Thymus (tissue), 11 donors: ENCODE measurements at regions not wholly inside any gene's neighbourhood (a gene's known extent, or its start where the extent isn't known, plus 50 kb on each side); places are given as distances from the start of the nearest gene placed in this dataset.
"Not testable (repeated sequence)": the region's sequence is repeated elsewhere in the genome, so short reads cannot be mapped to it uniquely, and the experiment has no call there.

ENCODE experiments used
- DNase-seq, 9 donors: peaks; one replicate each; pipeline ENCODE4 v3.0.0-alpha.2; 2013; ENCODE audit warnings: low spot score in 9 of 9, low read depth in 6 of 9, missing footprints in 1 of 9
- H3K27ac ChIP-seq, 2 donors: one replicate each; pipeline ENCODE4 v1.5.1; 2013; ENCODE audit warnings: control low read depth in 1 of 2, low read depth in 1 of 2, low read length in 1 of 2, mild to moderate bottlenecking in 1 of 2, moderate library complexity in 1 of 2
- H3K27me3 ChIP-seq, 2 donors: one replicate each; pipeline ENCODE4 v1.5.1; 2013; ENCODE audit warnings: low read length in 1 of 2; ENCODE audit not compliant: control insufficient read depth in 2 of 2, insufficient read depth in 1 of 2
- H3K36me3 ChIP-seq, 2 donors: one replicate each; pipeline ENCODE4 v1.5.1; 2013; ENCODE audit warnings: low read length in 1 of 2, mild to moderate bottlenecking in 1 of 2, moderate library complexity in 1 of 2; ENCODE audit not compliant: control insufficient read depth in 2 of 2, insufficient read depth in 2 of 2
- H3K4me1 ChIP-seq, 2 donors: one replicate each; pipeline ENCODE4 v1.5.1; 2013; ENCODE audit warnings: low read length in 2 of 2; ENCODE audit not compliant: control insufficient read depth in 2 of 2, insufficient read depth in 2 of 2
- H3K4me3 ChIP-seq, 2 donors: one replicate each; pipeline ENCODE4 v1.5.1; 2013; ENCODE audit warnings: low read length in 2 of 2, control low read depth in 1 of 2, mild to moderate bottlenecking in 1 of 2
- H3K9me3 ChIP-seq, 2 donors: one replicate each; pipeline ENCODE4 v1.5.1; 2013; ENCODE audit warnings: low read length in 1 of 2, mild to moderate bottlenecking in 1 of 2; ENCODE audit not compliant: control insufficient read depth in 2 of 2, insufficient read depth in 1 of 2
- WGBS: extraction: QIAGEN DNeasy Blood & Tissue Kit; methylation state at CpG from one replicate; pipeline ENCODE4 v1.1.7; 2013; 5-methylcytosine and 5-hydroxymethylcytosine counted together
- donor health status: healthy.

DNA sequence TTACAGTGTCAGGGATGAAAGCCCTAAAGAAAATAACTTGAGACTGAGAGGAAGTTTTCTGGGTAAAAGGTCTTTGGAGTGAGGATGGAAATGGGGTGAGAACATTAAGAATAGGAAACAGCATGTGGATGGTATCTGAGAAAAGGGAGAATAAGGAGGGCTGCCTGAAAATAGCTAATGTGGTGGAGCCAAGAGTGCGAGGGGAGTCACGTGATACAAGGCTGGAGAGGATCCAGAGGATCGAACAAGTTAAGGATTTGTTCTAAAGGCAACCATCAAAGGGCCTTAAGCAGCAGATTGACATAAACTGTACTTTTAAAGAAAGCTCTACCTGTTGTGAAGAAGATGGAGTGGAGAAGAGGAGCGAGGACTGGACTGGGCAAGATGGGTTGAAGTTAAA, 347.4 kb upstream of the AGA start:
- Histone ChIP-seq H3K4me3 (no peak overlapping the region), H3K27ac (no peak overlapping the region), H3K36me3 (no peaks in the 10 kb centered on the region), H3K4me1 (no peaks in the 10 kb centered on the region), H3K27me3 (no peaks in the 10 kb centered on the region), H3K9me3 (no peaks in the 10 kb centered on the region)
- DNase-seq, result no peak
- WGBS, result 92% methylated on average over 4 of the region's 4 CpGs

DNA sequence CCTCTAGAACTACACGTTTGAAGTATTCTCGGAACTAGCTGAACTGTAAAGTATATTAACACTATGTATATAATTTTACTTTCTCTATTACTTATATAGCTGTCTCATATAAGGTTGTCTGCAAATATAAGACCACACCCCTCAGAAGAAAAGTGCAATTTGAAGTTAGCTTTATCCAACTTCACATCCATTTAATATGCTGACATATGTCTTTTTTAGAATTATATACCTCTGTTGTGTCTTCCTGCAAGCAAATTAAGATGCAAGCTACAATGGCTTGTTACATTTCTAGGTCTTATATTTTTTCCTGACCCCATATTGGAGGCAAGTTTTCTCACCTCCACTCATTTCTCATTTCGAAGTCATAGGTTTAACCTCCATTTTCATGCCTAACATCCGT, 349.0 kb upstream of the AGA start:
- H3K27me3 ChIP-seq, result no peaks in the 10 kb centered on the region
- no peak overlapping the region for H3K4me3 ChIP-seq
- WGBS, result 90% methylated on average over 4 of the region's 4 CpGs
- no peaks in the 10 kb centered on the region for H3K4me1 ChIP-seq
- DNase-seq, result no peak
- H3K9me3 ChIP-seq, result no peaks in the 10 kb centered on the region
- no peaks in the 10 kb centered on the region for H3K36me3 ChIP-seq
- no peak overlapping the region for H3K27ac ChIP-seq

DNA sequence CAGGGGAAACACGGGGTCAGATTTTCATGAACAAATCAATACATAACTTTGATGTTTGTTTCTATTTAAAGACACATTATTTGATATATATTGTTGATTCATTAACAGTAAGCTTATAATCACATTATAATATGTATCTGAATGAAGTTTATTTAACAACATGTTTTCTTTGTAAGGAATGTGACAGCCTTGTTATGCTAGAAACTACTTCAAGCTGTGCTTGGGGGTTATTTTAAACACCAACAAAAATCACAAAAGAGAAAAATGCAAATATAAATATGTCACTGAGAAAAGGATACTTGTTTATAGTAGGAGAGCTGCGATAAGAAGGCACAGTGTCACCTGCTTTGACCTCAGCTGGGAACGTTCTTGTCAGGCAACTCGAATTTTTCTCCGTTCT, 354.6 kb upstream of the AGA start:
- DNase-seq, result no peak
- Histone ChIP-seq H3K4me3 (no peak overlapping the region), H3K9me3 (no peaks in the 10 kb centered on the region), H3K27ac (no peak overlapping the region), H3K4me1 (no peaks in the 10 kb centered on the region), H3K27me3 (no peaks in the 10 kb centered on the region), H3K36me3 (no peaks in the 10 kb centered on the region)
- 77% methylated on average over 5 of the region's 5 CpGs for WGBS

DNA sequence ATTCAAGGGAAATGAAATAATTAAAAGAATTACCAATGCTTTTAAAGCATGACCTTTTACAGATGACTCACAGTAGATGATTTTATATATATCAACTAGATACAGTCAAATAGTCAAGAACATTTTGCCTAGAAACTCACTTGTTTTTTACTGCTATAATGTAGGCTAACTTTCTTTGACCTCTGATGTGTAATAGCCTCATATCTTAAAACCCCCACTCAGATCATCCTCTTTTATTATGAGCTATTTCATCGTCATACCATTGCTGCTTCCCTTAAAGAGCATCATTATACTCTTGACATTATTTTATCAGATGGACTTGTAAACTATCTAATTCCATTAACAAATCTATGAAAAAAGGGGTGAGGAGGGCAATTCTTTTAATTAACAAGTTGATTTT, 355.9 kb upstream of the AGA start:
- Histone ChIP-seq H3K9me3 (no peaks in the 10 kb centered on the region), H3K27ac (no peak overlapping the region), H3K4me3 (no peak overlapping the region), H3K27me3 (no peaks in the 10 kb centered on the region), H3K4me1 (no peaks in the 10 kb centered on the region), H3K36me3 (no peaks in the 10 kb centered on the region)
- 0% methylated on average over 1 of the region's 1 CpG for WGBS
- DNase-seq, result no peak

DNA sequence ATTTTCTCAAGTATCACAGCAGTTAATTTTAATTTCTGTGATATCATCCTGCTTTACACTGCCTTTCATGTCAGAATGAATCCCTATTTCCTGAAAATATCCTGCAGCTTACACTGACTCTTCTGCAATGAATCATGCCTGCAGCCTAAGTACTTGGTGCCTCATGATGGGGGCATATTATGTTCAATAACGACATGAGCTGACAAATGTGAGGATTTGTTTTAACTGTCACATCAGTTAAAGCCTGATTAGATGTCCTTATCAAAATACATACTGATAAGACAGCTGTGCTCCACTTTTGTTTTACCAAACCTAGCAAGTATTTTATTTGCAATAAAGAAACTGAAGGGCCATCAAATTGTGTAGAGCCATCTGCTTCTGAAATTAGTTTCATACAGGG, 359.9 kb upstream of the AGA start:
- Histone ChIP-seq H3K4me3 (no peak overlapping the region), H3K27me3 (no peaks in the 10 kb centered on the region), H3K27ac (no peak overlapping the region), H3K36me3 (no peaks in the 10 kb centered on the region), H3K4me1 (no peaks in the 10 kb centered on the region), H3K9me3 (no peaks in the 10 kb centered on the region)
- no peak for DNase-seq
- 88% methylated on average over 1 of the region's 1 CpG for WGBS

DNA sequence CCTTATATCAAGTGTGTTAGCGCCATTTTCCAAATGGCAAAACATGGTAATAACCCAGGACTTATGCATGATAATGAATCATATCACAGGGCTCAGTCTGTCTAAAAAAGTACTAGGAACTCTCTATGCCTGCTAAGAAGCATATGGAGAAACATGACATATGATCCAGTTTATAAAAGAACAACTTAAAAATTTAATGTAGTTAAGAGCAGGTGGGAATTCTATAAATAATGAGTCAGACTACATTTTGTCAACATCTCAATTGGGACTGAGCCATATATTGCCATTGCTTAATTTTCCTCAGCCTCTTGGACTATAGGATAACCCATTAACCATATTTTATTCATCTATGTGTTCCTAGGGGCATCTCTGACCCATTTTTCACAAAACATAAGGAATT, 360.4 kb upstream of the AGA start:
- Histone ChIP-seq H3K27ac (no peak overlapping the region), H3K4me1 (no peaks in the 10 kb centered on the region), H3K4me3 (no peak overlapping the region), H3K9me3 (no peaks in the 10 kb centered on the region), H3K36me3 (no peaks in the 10 kb centered on the region), H3K27me3 (no peaks in the 10 kb centered on the region)
- no peak for DNase-seq
- 95% methylated on average over 1 of the region's 1 CpG for WGBS

DNA sequence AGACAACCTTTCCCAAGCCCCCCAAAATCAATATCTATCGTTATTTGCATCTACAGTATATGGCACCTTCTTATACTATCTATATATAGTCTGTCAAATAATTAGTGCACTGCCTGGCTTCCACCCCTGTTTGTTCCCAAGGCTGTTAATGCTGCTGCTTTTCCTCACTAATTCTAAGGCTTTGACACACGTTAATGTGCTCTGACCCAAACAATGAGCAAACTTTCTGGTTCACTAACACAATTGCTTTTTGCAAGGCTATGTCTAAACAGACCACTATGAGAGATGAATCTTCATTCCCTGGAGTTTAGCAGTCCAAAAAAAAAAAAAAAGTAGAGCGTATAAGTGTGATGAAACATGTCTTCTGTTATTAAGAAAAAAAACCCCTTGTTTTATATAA, 360.9 kb upstream of the AGA start:
- WGBS, result 70% methylated on average over 3 of the region's 3 CpGs

DNA sequence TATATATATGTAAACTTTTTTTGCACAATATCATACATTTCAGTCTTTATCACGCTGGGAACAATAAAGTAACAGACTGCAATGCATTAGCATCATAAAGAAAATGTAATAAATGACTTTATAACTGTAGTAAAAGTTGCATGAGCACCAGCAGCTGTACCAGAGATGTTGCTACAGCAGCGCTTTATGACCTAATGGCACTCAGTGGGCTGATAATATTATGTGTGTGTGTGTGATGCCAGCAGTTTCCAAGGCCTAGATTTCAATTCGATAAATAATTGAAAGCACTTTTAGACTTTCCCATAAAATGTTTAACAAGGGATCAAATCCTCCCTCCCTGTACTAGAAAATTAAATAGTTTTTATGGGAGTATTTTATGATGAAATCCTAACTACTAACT, 367.6 kb upstream of the AGA start:
- no peaks in the 10 kb centered on the region for H3K27me3 ChIP-seq
- DNase-seq, result no peak
- no peak overlapping the region for H3K27ac ChIP-seq
- 93% methylated on average over 3 of the region's 3 CpGs for WGBS
- no peaks in the 10 kb centered on the region for H3K36me3 ChIP-seq
- no peak overlapping the region for H3K4me3 ChIP-seq
- no peaks in the 10 kb centered on the region for H3K4me1 ChIP-seq
- H3K9me3 ChIP-seq, result no peaks in the 10 kb centered on the region

More for the DNA sequence above, 360.9 kb upstream of the AGA start:
- Histone ChIP-seq H3K4me3 (no peak overlapping the region), H3K36me3 (no peaks in the 10 kb centered on the region), H3K27me3 (no peaks in the 10 kb centered on the region), H3K9me3 (no peaks in the 10 kb centered on the region), H3K4me1 (no peaks in the 10 kb centered on the region), H3K27ac (no peak overlapping the region)
- DNase-seq, result no peak

DNA sequence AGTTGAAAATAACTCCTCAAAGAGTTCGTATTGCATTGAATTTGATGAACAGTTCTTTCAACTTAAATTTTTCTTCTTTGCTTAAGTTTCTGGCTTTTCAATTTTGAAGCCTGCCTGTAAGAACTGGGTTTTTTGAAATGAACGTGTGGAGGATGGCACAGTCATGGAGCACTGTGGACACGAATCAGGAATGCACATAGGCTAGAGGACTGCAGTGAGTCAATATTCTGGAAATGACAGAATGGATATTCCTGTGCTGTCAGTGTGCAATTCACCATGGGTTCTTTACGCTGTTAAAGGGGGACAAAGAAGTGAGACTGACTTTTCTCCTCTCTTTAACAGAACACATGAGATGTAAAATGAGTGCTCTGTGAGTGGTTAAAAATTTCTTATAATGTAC, 368.0 kb upstream of the AGA start:
- Histone ChIP-seq H3K4me3 (no peak overlapping the region), H3K27ac (no peak overlapping the region), H3K9me3 (no peaks in the 10 kb centered on the region), H3K27me3 (no peaks in the 10 kb centered on the region), H3K4me1 (no peaks in the 10 kb centered on the region), H3K36me3 (no peaks in the 10 kb centered on the region)
- DNase-seq, result no peak
- 91% methylated on average over 4 of the region's 4 CpGs for WGBS

DNA sequence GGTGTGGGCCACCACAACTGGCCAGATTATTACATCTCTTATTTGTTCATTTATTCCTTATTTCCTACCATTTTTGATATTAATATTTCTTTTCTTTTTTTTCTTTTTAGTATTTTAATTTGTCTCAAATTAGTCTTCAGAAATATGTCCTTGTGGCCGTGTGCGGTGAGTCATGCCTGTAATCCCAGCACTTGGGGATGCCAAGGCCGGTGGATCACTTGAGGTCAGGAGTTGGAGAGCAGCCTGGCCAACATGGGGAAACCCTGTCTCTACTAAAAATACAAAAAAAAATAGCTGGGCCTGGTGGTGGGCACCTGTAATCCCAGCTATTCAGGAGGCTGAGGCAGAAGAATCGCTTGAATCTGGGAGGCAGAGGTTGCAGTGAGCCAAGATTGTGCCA, 376.2 kb upstream of the AGA start:
- not testable (repeated sequence) for H3K36me3 ChIP-seq, H3K9me3 ChIP-seq, H3K27ac ChIP-seq, DNase-seq, H3K4me1 ChIP-seq, H3K4me3 ChIP-seq, H3K27me3 ChIP-seq
- WGBS, result 96% methylated on average over 4 of the region's 4 CpGs
